IgD-negative memory B cell (primary cell): ENCODE measurements at regions not wholly inside any gene's neighbourhood (a gene's known extent, or its start where the extent isn't known, plus 50 kb on each side); places are given as distances from the start of the nearest gene placed in this dataset.
"Not testable (repeated sequence)": the region's sequence is repeated elsewhere in the genome, so short reads cannot be mapped to it uniquely, and the experiment has no call there.

Experiments
- H3K27ac Mint-ChIP-seq, 3 donors: one replicate each; pipeline ENCODE4 v1.8.0; 2020 to 2022; ENCODE audit warnings: mild to moderate bottlenecking in 3 of 3, mixed read lengths in 3 of 3, moderate library complexity in 1 of 3
- H3K27me3 Mint-ChIP-seq: one replicate; pipeline ENCODE4 v1.8.0; 2021; ENCODE audit warnings: mixed read lengths
- H3K36me3 Mint-ChIP-seq: one replicate; pipeline ENCODE4 v1.8.0; 2020; ENCODE audit warnings: mild to moderate bottlenecking, mixed read lengths
- H3K4me1 Mint-ChIP-seq, 3 donors: one replicate each; pipeline ENCODE4 v1.8.0; 2020 to 2022; ENCODE audit warnings: mixed read lengths in 3 of 3, mild to moderate bottlenecking in 1 of 3
- H3K4me3 Mint-ChIP-seq, 4 donors: one replicate each; pipeline ENCODE4 v1.8.0; 2020 to 2022; ENCODE audit warnings: mild to moderate bottlenecking in 4 of 4, mixed read lengths in 4 of 4, moderate library complexity in 3 of 4
- H3K9me3 Mint-ChIP-seq, 3 donors: one replicate each; pipeline ENCODE4 v1.8.0; 2020 to 2021; ENCODE audit warnings: mixed read lengths in 3 of 3, mild to moderate bottlenecking in 1 of 3

DNA sequence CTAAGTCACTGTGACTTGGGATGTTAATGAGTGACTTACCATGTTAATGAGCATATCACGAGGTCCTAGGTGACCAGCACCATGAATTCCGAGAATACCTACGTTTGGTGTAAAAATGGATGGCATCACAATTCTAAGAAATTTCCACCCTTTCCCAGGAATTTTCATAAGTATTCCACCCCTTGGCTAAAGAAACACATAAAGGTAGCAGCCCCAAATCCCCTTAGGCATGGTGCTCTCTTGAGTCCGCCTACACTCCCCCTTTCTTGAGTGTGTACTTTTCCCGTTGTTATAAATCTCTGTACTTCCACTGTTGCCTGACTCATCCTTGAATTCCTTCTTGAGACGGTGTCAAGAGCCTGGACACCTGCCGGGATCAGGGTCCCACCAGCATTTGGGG lies 504.0 kb upstream of the RBFOX1 start:
- H3K4me3 Mint-ChIP-seq = no peak overlapping the region
- peaks cover 0 to 2% (median 0%) of the 10 kb centered on the region in 3 donors for H3K4me1 Mint-ChIP-seq
- no peak overlapping the region for H3K27ac Mint-ChIP-seq
- H3K36me3 Mint-ChIP-seq = no peaks in the 10 kb centered on the region
- peaks cover 5 to 6% (median 6%) of the 10 kb centered on the region in 3 donors for H3K9me3 Mint-ChIP-seq
- H3K27me3 Mint-ChIP-seq = no peaks in the 10 kb centered on the region

DNA sequence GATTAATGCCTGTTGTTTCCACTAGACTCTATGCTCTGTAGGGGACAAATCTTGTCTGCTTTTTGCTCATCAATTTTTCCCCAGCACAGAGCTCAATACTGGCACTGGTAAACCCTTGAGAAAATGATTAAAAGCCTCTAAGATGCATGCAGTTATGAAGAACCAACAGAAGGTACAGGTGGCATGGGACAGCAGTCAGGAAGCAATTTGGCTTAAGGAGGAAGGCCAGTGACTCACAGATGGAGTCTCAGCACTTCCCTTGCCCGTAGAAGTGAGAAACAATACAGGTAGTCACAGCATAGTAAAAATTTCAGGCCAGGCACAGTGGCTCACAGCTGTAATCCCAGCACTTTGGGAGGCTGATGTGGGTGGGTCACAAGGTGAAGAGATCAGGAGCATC lies 504.7 kb upstream of the RBFOX1 start:
- H3K27me3 Mint-ChIP-seq = no peaks in the 10 kb centered on the region
- H3K36me3 Mint-ChIP-seq = no peaks in the 10 kb centered on the region
- H3K27ac Mint-ChIP-seq = no peak overlapping the region
- H3K4me3 Mint-ChIP-seq = no peak overlapping the region
- H3K4me1 Mint-ChIP-seq = peaks cover 0 to 2% (median 0%) of the 10 kb centered on the region in 3 donors
- H3K9me3 Mint-ChIP-seq = peaks cover 3 to 7% (median 4%) of the 10 kb centered on the region in 3 donors

DNA sequence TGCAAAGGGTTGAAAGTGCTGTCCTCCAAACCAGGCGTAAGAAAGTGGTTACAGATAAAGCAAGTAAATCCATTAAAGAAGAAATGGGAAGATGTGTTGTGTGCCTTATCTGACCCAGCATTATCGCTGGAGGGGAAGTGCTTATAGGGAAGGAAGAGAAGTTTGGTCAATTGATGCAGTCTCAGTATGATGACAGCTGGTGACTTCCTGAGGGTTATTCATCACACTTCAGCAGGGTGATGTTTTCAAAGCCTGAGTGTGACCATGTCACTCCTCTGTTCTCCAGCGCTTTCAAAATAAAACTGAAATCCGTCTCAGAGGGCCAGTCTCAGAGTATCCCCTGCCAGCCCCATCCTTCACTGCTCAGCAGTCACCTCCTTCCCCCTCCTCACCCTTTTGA lies 505.4 kb upstream of the RBFOX1 start:
- no peak overlapping the region for H3K27ac Mint-ChIP-seq
- peaks cover 0 to 2% (median 0%) of the 10 kb centered on the region in 3 donors for H3K4me1 Mint-ChIP-seq
- no peaks in the 10 kb centered on the region for H3K27me3 Mint-ChIP-seq
- no peak overlapping the region for H3K4me3 Mint-ChIP-seq
- no peaks in the 10 kb centered on the region for H3K36me3 Mint-ChIP-seq
- peaks cover 3 to 7% (median 4%) of the 10 kb centered on the region in 3 donors for H3K9me3 Mint-ChIP-seq

DNA sequence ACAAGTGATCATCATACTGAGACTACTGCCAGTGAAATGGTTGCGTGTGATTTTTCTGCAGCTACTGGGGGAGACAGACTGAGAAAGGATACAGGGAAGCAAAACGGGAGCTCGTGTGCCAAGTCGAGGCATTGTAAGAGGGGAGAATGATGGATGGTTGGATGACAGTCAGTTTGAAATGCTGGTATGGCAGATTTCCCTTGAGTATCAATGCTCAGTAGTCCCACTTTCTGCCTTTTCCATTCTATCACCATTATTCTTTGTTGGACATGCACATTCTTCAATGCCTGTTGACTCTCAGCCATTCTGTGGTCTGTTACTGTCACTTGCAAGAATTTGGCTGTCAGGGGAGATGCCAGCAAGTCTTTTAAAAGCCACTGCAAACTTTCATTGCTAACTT lies 510.6 kb upstream of the RBFOX1 start:
- H3K36me3 Mint-ChIP-seq = no peaks in the 10 kb centered on the region
- H3K27ac Mint-ChIP-seq = no peak overlapping the region
- H3K9me3 Mint-ChIP-seq = peaks cover under 1 to 20% (median 7%) of the 10 kb centered on the region in 3 donors
- no peak overlapping the region for H3K4me3 Mint-ChIP-seq
- H3K4me1 Mint-ChIP-seq = no peaks in the 10 kb centered on the region
- H3K27me3 Mint-ChIP-seq = no peaks in the 10 kb centered on the region

DNA sequence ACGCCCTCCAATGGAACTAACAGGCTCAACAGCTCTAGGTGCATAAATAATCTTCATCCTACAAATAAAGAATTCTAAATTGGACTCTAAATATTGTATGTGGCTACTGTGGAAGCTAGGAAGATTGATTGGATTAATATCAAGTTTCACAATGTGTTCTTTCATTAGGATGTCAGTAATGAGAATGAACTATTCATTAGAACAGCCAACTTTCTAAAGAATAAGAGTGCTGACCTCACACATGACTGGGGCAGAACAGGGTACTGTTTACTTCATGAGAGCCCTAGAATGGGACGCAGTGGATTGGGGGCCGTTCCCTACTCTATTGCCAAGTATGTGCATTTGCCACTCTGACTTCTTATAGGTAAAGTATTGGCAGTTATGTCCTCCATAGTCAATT lies 528.2 kb upstream of the RBFOX1 start:
- no peak overlapping the region for H3K27ac Mint-ChIP-seq
- no peaks in the 10 kb centered on the region for H3K36me3 Mint-ChIP-seq
- no peaks in the 10 kb centered on the region for H3K4me1 Mint-ChIP-seq
- H3K9me3 Mint-ChIP-seq = peaks cover 2 to 19% (median 6%) of the 10 kb centered on the region in 3 donors
- H3K4me3 Mint-ChIP-seq = no peak overlapping the region
- H3K27me3 Mint-ChIP-seq = no peaks in the 10 kb centered on the region

DNA sequence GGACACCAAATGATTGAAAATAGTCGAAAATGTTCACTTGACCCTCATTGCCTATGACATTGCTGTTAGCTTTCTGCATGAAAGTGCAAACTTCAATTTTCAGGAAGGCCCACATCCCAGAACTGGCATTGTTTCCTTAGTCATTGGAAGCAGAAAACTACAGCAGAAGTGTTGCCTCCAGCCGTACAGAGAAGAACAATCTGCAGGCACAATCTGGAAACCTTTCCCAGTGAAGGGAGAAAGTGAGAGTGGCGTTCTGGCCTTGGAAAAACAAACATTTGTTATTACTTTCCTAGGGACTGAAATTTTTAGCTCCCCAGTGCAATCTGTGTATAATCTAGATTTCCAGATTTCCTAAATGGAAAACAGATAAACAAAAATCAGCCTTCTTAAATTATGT lies 529.5 kb upstream of the RBFOX1 start:
- Mint-ChIP-seq H3K27ac (no peak overlapping the region), H3K9me3 (peaks cover 2 to 19% (median 4%) of the 10 kb centered on the region in 3 donors), H3K27me3 (no peaks in the 10 kb centered on the region), H3K36me3 (no peaks in the 10 kb centered on the region), H3K4me3 (no peak overlapping the region), H3K4me1 (no peaks in the 10 kb centered on the region)

DNA sequence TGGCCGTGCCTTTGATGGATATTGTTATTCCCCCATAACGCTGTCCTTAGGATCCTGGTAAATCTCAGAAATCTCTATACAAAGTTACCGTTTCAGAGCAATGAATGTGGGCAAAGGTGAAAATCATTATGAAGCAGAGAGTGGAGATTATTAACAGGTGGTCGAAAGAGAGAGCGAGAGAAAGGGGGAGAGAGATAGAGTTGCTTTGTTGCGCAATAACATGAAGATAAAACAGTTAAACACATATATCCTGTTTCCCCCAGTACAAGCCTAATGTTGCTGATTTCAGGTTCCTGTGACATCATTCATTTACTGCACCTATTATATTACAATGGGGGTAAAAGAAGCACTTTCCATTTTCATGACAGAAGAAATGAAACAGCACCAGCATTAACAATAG lies 535.4 kb upstream of the RBFOX1 start:
- H3K27ac Mint-ChIP-seq = no peak overlapping the region
- peaks cover 0 to 8% (median 6%) of the 10 kb centered on the region in 3 donors for H3K9me3 Mint-ChIP-seq
- no peaks in the 10 kb centered on the region for H3K4me1 Mint-ChIP-seq
- no peak overlapping the region for H3K4me3 Mint-ChIP-seq
- H3K27me3 Mint-ChIP-seq = no peaks in the 10 kb centered on the region
- H3K36me3 Mint-ChIP-seq = no peaks in the 10 kb centered on the region

DNA sequence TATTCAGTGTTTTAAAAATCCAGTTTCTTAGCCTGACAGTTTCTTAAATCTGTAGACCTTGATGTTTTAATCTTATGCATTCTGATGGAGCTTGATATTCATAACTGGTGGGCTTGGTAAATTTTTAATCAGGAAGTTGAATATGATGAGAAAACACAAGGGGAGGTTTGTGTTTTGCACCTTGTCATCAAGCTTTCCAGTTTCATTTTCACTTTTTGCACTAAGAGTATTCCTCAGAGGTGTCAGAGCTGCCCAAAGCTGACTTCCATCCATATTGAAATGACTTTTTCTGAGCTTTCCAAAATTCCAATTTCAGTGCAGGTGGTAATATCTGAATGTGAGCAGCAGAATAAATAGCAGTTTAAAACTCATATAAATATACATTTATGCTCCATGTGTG lies 555.0 kb upstream of the RBFOX1 start:
- no peaks in the 10 kb centered on the region for H3K27me3 Mint-ChIP-seq
- H3K27ac Mint-ChIP-seq = no peak overlapping the region
- H3K9me3 Mint-ChIP-seq = peaks cover 2 to 9% (median 8%) of the 10 kb centered on the region in 3 donors
- no peaks in the 10 kb centered on the region for H3K4me1 Mint-ChIP-seq
- no peaks in the 10 kb centered on the region for H3K36me3 Mint-ChIP-seq
- H3K4me3 Mint-ChIP-seq = no peak overlapping the region

DNA sequence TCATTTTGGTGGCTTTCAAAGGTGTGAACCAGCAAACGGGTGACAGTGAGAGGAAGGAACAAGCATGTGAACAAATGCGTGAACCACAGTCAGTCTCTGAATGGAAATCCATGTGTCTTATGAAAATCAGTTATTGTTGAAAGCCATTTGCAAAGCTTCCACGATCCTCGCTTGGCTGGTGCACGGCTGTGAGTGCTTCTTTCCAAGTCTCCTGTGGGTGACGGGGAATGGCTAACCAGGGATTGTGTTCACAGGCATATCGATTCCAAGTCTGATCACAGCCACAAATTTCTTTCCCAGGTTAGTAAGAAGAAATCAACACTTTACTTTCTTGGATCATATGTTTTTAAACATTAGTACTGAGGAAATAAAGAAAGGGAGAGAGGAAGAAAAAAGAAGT lies 556.9 kb upstream of the RBFOX1 start:
- no peak overlapping the region for H3K27ac Mint-ChIP-seq

DNA sequence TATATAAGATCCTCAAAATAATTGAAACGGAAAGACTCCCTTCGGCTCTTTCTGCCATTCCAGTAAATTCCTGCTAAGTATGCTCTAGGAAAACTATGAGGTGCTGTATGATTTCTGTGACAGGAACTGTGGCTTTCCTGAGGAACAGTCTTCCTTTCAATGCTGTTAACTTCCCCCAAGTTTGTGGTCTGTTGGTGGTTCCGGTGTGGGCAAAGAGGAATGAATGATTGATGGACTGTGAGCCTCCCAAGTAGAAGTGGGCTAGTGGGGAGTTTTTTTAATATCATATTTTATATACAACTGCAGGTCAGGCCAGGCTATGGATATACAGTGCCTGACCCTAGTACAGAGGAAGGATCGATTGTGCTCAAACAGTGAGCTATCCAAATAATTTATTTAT lies 560.7 kb upstream of the RBFOX1 start:
- no peaks in the 10 kb centered on the region for H3K36me3 Mint-ChIP-seq
- no peak overlapping the region for H3K4me3 Mint-ChIP-seq
- H3K9me3 Mint-ChIP-seq = peaks cover 1 to 8% (median 2%) of the 10 kb centered on the region in 3 donors
- H3K27ac Mint-ChIP-seq = no peak overlapping the region
- H3K27me3 Mint-ChIP-seq = no peaks in the 10 kb centered on the region
- H3K4me1 Mint-ChIP-seq = no peaks in the 10 kb centered on the region

More for the DNA sequence above, 556.9 kb upstream of the RBFOX1 start:
- H3K36me3 Mint-ChIP-seq = no peaks in the 10 kb centered on the region
- H3K27me3 Mint-ChIP-seq = no peaks in the 10 kb centered on the region
- H3K4me1 Mint-ChIP-seq = no peaks in the 10 kb centered on the region
- peaks cover 2 to 8% (median 4%) of the 10 kb centered on the region in 3 donors for H3K9me3 Mint-ChIP-seq
- peak overlapping the region in 1 of 4 donors; percentile 7 for H3K4me3 Mint-ChIP-seq

DNA sequence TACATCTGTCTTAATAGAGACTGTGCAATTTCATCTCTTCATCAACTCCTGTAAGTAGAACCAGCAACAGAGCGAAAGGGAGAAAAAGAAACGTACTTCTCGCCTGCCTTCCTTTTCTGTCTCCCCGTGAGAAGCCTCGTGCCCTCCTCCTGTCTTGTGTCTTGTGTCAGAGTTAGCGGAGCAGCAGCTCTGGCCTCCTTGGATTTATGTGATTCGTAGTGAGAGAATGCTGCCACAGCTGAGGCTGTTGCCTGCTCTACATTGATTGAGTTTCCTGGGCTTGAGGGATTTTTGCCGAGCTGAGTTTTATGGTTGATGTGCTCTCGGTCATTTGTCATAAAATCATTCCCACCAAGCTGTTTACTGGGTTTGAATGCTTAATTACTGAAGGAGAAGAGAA lies 579.1 kb upstream of the RBFOX1 start:
- no peaks in the 10 kb centered on the region for H3K36me3 Mint-ChIP-seq
- H3K4me3 Mint-ChIP-seq = no peak overlapping the region
- no peaks in the 10 kb centered on the region for H3K27me3 Mint-ChIP-seq
- H3K27ac Mint-ChIP-seq = no peak overlapping the region
- H3K4me1 Mint-ChIP-seq = no peaks in the 10 kb centered on the region
- peaks cover 6 to 7% (median 6%) of the 10 kb centered on the region in 3 donors for H3K9me3 Mint-ChIP-seq

DNA sequence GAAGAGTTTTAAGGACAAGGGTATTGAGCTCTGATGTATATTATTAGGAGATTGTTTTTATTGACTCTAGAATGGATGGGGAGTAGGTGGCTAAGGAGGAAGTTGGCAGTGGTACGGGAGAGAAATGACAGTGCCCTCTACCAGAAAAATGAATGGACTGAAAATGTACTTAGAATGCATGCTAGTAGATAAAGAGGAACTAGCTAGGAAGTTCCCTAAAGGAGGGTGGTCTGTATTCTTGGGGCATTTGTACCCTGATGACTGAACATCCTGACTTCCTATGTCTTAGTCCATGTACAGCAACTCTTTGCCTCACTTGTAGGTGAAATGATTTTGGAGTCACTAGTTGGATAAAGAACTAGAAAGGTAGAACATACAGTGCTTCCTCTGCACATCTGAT lies 581.5 kb upstream of the RBFOX1 start:
- no peaks in the 10 kb centered on the region for H3K4me1 Mint-ChIP-seq
- peaks cover 0 to 11% (median 6%) of the 10 kb centered on the region in 3 donors for H3K9me3 Mint-ChIP-seq
- no peaks in the 10 kb centered on the region for H3K27me3 Mint-ChIP-seq
- no peak overlapping the region for H3K4me3 Mint-ChIP-seq
- H3K27ac Mint-ChIP-seq = no peak overlapping the region
- H3K36me3 Mint-ChIP-seq = no peaks in the 10 kb centered on the region

DNA sequence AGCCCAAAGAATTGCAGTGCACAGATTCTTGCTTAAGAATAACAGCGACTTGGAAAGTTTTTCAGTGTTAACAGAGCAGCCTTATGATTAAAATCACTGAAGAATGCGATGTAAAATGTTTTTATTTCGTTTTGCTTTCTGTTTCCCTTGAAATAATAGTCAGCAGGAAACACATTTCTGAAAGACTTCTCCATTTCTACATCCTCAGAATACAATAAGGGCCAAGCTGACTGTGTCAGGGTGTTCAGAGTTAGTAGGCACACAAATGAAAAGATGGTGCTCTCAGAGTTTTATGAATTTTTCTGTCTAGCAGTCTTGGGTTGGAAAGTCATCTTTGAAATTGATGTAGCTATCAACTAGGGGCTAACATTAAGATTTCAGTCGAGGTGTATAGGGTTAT lies 582.9 kb upstream of the RBFOX1 start:
- Mint-ChIP-seq H3K27me3 (no peaks in the 10 kb centered on the region), H3K9me3 (peaks cover 3 to 11% (median 8%) of the 10 kb centered on the region in 3 donors), H3K27ac (no peak overlapping the region), H3K4me1 (no peaks in the 10 kb centered on the region), H3K4me3 (no peak overlapping the region), H3K36me3 (no peaks in the 10 kb centered on the region)

DNA sequence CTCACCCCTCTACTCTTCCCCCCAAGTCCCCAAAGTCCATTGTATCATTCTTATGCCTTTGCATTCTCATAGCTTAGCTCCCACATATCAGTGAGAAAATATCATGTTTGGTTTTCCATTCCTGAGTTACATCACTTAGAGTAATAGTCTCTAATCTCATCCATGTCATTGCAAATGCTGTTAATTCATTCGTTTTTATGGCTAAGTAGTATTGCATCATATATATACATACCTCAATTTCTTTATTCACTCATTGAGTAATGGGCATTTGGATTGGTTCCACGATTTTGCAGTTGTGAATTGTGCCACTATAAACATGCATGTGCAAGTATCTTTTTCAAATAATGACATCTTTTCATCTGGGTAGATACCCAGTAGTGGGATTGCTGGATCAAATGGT lies 596.3 kb upstream of the RBFOX1 start:
- not testable (repeated sequence) for H3K4me3 Mint-ChIP-seq, H3K36me3 Mint-ChIP-seq, H3K27ac Mint-ChIP-seq, H3K4me1 Mint-ChIP-seq, H3K27me3 Mint-ChIP-seq
- H3K9me3 Mint-ChIP-seq = peaks cover 2 to 14% (median 4%) of the 10 kb centered on the region in 3 donors

DNA sequence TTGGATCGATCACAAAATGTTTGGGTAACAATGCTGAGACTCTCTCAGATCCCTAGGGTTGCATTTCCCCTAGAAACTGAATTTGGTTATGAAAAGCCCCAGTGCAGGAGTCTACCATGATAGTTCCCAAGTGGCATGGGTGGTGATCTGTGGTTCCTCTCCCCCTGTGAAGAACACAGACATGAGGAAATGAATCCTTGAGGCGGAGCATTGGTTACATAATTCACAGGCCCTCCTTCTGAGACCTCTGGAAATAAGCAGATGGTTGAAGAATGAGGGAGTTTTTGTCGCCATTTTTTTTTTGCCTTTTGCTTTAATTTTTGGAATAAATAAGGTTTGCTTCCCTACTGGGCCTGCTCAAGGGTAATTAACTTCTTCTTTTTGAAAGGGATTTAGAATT lies 597.0 kb upstream of the RBFOX1 start:
- Mint-ChIP-seq H3K4me3 (no peak overlapping the region), H3K9me3 (peaks cover 0 to 14% (median 4%) of the 10 kb centered on the region in 3 donors), H3K27me3 (no peaks in the 10 kb centered on the region), H3K4me1 (no peaks in the 10 kb centered on the region), H3K27ac (no peak overlapping the region), H3K36me3 (peaks cover 3% of the 10 kb centered on the region)

DNA sequence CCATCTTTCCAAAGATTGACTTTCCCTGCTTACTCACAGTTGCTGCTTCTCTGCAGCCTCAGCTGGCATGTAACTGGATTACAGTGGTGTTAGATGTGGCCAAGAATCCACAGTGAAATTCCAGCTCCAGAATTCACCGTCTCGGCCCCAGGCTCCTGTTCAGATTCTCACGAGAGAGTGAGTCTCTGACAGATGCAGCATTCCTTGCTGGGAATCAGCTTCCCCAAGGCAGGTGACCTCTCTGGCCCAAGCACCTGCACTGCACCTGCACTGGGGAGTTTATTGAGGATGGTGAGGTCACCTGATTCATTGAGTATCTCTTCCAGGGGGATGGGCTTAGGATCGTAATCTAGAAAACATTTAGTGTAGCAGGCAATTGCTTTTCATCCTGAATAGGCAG lies 600.5 kb upstream of the RBFOX1 start:
- Mint-ChIP-seq H3K4me3 (no peak overlapping the region), H3K27ac (no peak overlapping the region), H3K9me3 (peaks cover 0 to 8% (median 5%) of the 10 kb centered on the region in 3 donors), H3K36me3 (no peaks in the 10 kb centered on the region), H3K4me1 (no peaks in the 10 kb centered on the region), H3K27me3 (no peaks in the 10 kb centered on the region)

DNA sequence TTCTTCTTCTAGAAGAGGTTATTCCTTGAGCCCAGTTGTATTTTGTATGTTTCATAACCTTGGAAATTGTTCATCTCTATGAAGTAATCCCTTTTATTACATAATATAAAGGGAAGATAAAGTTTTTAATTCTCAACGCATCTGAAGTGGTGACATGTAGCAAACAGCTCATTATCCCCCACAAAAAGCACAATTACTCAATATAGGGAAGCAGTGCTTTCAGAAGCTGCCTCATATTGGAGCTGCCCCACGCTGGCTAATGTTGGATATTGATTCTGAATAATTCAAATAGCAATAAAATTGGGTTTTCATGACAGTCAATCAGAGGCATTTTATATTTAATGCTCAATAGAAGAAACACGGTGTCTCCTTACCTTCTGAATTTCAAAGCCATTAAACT lies 604.3 kb upstream of the RBFOX1 start:
- H3K27ac Mint-ChIP-seq = no peak overlapping the region
- H3K4me3 Mint-ChIP-seq = no peak overlapping the region
- H3K4me1 Mint-ChIP-seq = no peaks in the 10 kb centered on the region
- no peaks in the 10 kb centered on the region for H3K36me3 Mint-ChIP-seq
- H3K27me3 Mint-ChIP-seq = no peaks in the 10 kb centered on the region
- H3K9me3 Mint-ChIP-seq = peaks cover 2 to 10% (median 2%) of the 10 kb centered on the region in 3 donors
